Hindlimb muscle (tissue), 1 donor: ENCODE measurements at regions not wholly inside any gene's neighbourhood (a gene's known extent, or its start where the extent isn't known, plus 50 kb on each side); places are given as distances from the start of the nearest gene placed in this dataset.
A peak's percentile ranks its signal among the peaks of the same experiment; 100 is the strongest.

ENCODE experiments used
- DNase-seq: peaks from one replicate; pipeline ENCODE4 v3.0.0-alpha.2; 2013

GRCh38 chr21:16309250-16309971 is 579.6 kb downstream of the USP25 start:
- no peak for DNase-seq

- no peak for DNase-seq
Observed at GRCh38 chr21:16310176-16310575, 580.4 kb downstream of the USP25 start.

- no peak for DNase-seq
Observed at GRCh38 chr21:16311229-16311628, 581.4 kb downstream of the USP25 start.

GRCh38 chr21:16312321-16312720 is 582.5 kb downstream of the USP25 start:
- no peak for DNase-seq

- DNase-seq, result no peak
Observed at GRCh38 chr21:16315223-16315622, 585.4 kb downstream of the USP25 start.

- no peak for DNase-seq
Observed at GRCh38 chr21:16318651-16319300, 589.0 kb downstream of the USP25 start.

- no peak for DNase-seq
Observed at GRCh38 chr21:16320110-16320509, 590.3 kb downstream of the USP25 start.

GRCh38 chr21:16322454-16322853 is 592.7 kb downstream of the USP25 start:
- no peak for DNase-seq

- no peak for DNase-seq
Observed at GRCh38 chr21:16323596-16323995, 593.8 kb downstream of the USP25 start.

GRCh38 chr21:16324630-16325029 is 594.8 kb downstream of the USP25 start:
- DNase-seq, result no peak

- peak; percentile 82 for DNase-seq
Observed at GRCh38 chr21:16330082-16330907, 600.5 kb downstream of the USP25 start.

GRCh38 chr21:16330908-16331268 is 601.1 kb downstream of the USP25 start:
- no peak for DNase-seq

- DNase-seq, result no peak
Observed at GRCh38 chr21:16337266-16337665, 607.5 kb downstream of the USP25 start.

GRCh38 chr21:16342932-16343331 is 613.1 kb downstream of the USP25 start:
- DNase-seq, result no peak

- DNase-seq, result no peak
Observed at GRCh38 chr21:16343776-16344175, 614.0 kb downstream of the USP25 start.

GRCh38 chr21:16345757-16346156 is 616.0 kb downstream of the USP25 start:
- no peak for DNase-seq

- no peak for DNase-seq
Observed at GRCh38 chr21:16347223-16347622, 617.4 kb downstream of the USP25 start.

GRCh38 chr21:16353764-16354163 is 624.0 kb downstream of the USP25 start:
- DNase-seq, result no peak

- DNase-seq, result no peak
Observed at GRCh38 chr21:16357994-16358393, 628.2 kb downstream of the USP25 start.

GRCh38 chr21:16358784-16359183 is 629.0 kb downstream of the USP25 start:
- no peak for DNase-seq

- no peak for DNase-seq
Observed at GRCh38 chr21:16363100-16363499, 633.3 kb downstream of the USP25 start.

- DNase-seq, result peak; percentile 26
Observed at GRCh38 chr21:16363518-16363917, 633.7 kb downstream of the USP25 start.

- DNase-seq, result no peak
Observed at GRCh38 chr21:16366207-16366606, 636.4 kb downstream of the USP25 start.

- no peak for DNase-seq
Observed at GRCh38 chr21:16367079-16367478, 637.3 kb downstream of the USP25 start.
